Fibroblast of the aortic adventitia (primary cell): ENCODE measurements at regions not wholly inside any gene's neighbourhood (a gene's known extent, or its start where the extent isn't known, plus 50 kb on each side); places are given as distances from the start of the nearest gene placed in this dataset.

Experiments used
- DNase-seq: peaks from one replicate; pipeline ENCODE4 v3.0.0-alpha.2; 2010; ENCODE audit warnings: low read depth
- H3K4me3 ChIP-seq: 2 replicates; pipeline ENCODE4 v1.5.1; 2011; ENCODE audit warnings: low read depth, mild to moderate bottlenecking, control low read depth, low read length, moderate library complexity
- CTCF ChIP-seq: IDR thresholded peaks from 2 replicates; pipeline ENCODE4 v1.5.1; 2011; ENCODE audit warnings: mild to moderate bottlenecking, low read length, control low read depth, inconsistent platforms; ENCODE audit not compliant: insufficient read depth

DNA sequence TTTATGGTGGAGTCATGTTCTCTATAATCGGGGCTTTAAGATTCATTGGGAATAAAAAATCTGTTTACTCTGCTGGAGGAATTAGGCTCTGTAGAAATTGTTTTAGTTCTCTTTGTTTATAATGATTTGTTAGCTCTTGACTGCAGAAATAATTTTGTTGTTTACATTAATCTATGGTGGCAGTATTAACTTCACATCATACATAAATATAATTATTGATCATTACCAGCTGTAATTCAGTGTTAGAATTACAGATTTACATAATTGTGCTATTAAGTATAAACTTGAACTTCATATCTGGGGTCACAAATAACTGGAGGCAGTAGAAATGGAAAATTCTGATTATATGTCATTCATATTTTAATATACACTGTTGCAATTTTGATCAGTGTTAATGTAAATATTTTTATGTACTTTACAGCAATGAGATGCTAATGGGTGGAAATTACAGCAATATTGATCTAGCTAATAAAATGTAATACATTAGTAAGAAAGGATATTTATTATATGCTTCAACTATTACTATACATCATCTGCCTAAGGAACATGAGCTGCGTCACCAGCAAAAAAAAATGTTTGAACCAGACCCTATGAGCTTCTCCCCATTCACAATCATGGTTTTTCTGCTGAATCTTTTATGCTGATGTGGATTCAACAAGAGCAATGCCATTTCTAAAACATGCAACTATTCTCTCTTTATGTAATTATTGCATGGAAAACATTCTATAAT lies 846.6 kb downstream of the NR2F1-AS1 start:
- no peak overlapping the region for H3K4me3 ChIP-seq
- no peak for DNase-seq
- TF ChIP-seq CTCF = no peak

DNA sequence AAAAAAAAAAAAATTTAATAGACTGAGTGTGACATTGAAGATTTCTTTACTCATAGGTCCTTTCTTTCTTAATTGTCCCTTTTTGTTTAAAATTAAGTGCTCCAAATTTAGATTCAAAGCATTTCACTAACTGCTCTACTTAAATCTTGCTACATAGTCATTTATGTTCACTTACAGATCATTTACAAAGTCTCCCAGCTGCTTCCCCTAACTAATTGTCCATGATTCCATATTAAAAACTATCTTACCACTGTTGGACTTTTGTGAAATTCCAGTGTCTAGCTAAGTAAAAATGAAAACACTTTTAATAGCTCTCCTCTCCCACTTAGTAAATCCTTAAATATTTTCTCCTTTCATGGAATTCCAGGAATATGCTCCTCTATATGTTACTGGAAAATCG lies 850.5 kb downstream of the NR2F1-AS1 start:
- no peak overlapping the region for H3K4me3 ChIP-seq
- no peak for TF ChIP-seq CTCF
- no peak for DNase-seq

GRCh38 chr5:92729088-92729487 lies 851.9 kb downstream of the NR2F1-AS1 start:
- H3K4me3 ChIP-seq = no peak overlapping the region
- TF ChIP-seq CTCF = no peak
- DNase-seq = no peak

DNA sequence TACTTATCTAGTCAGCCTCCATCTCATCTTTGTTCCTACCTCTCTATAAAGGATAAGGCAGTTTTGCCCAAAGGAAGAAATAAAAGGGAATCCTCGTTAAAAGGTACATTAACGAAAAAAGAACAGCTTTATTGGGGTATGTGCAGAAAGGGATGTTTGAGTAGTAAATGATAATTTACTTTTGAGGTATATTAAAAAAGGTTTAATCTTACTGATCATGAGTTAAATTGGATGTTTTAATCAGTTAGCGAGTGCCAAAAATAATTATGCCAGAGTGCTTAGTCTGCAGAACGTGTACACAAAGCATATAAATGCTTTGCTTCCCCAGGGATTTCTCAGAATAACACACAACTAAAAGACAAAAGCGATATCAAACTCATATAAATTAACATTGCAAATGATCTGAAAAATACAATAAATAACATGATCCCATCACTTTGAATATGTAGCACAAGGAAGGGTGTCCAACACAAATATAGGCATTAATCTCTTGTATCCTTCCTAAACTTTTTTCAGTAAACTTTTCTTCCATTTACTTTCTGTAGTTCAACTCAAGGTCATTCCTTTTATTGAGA lies 865.0 kb downstream of the NR2F1-AS1 start:
- DNase-seq = no peak
- TF ChIP-seq CTCF = no peak
- H3K4me3 ChIP-seq = no peak overlapping the region

DNA sequence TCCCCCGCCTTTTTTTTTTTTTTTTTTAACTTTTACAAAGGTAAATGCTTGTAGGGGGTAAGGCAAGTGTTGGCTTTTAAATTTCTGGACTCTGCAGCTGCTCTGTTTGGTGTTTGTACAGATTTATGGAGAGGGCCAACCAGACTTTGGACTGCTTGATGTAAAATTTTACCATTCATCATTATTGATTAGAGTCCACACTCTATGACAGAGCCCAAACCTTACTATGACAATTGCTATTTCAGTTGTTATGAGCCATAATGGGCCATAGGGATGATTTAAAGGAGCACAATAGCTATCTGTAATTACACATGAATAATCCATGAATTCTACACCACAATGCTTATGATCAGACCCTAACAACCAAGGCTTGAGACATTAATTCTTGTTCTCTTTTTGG lies 867.2 kb downstream of the NR2F1-AS1 start:
- no peak for TF ChIP-seq CTCF

GRCh38 chr5:92713335-92713743 lies 867.7 kb downstream of the NR2F1-AS1 start:
- no peak for DNase-seq
- no peak overlapping the region for H3K4me3 ChIP-seq
- no peak for TF ChIP-seq CTCF

More for the DNA sequence above, 867.2 kb downstream of the NR2F1-AS1 start:
- no peak for DNase-seq
- no peak overlapping the region for H3K4me3 ChIP-seq
